T-helper 1 cell treated with Interleukin-12 subunit alpha and Interleukin-12 subunit beta and Interleukin-4 antibody, amounts not matched to agents 30 μg/mL and 1 μg/mL, for 36 hours (primary cell): ENCODE measurements at regions not wholly inside any gene's neighbourhood (a gene's known extent, or its start where the extent isn't known, plus 50 kb on each side); places are given as distances from the start of the nearest gene placed in this dataset.

Source experiments
- H3K27ac Mint-ChIP-seq: one replicate; pipeline ENCODE4 v1.8.0; 2021; ENCODE audit warnings: mild to moderate bottlenecking, mixed read lengths
- H3K27me3 Mint-ChIP-seq: one replicate; pipeline ENCODE4 v1.8.0; 2021; ENCODE audit warnings: low read depth, mixed read lengths
- H3K36me3 Mint-ChIP-seq: one replicate; pipeline ENCODE4 v1.8.0; 2021; ENCODE audit warnings: low read depth, mixed read lengths
- H3K4me1 Mint-ChIP-seq: one replicate; pipeline ENCODE4 v1.8.0; 2021; ENCODE audit warnings: low read depth, mixed read lengths
- H3K4me3 Mint-ChIP-seq: one replicate; pipeline ENCODE4 v1.8.0; 2021; ENCODE audit warnings: mild to moderate bottlenecking, moderate library complexity, mixed read lengths
- H3K9me3 Mint-ChIP-seq: one replicate; pipeline ENCODE4 v1.8.0; 2021; ENCODE audit warnings: mixed read lengths

DNA sequence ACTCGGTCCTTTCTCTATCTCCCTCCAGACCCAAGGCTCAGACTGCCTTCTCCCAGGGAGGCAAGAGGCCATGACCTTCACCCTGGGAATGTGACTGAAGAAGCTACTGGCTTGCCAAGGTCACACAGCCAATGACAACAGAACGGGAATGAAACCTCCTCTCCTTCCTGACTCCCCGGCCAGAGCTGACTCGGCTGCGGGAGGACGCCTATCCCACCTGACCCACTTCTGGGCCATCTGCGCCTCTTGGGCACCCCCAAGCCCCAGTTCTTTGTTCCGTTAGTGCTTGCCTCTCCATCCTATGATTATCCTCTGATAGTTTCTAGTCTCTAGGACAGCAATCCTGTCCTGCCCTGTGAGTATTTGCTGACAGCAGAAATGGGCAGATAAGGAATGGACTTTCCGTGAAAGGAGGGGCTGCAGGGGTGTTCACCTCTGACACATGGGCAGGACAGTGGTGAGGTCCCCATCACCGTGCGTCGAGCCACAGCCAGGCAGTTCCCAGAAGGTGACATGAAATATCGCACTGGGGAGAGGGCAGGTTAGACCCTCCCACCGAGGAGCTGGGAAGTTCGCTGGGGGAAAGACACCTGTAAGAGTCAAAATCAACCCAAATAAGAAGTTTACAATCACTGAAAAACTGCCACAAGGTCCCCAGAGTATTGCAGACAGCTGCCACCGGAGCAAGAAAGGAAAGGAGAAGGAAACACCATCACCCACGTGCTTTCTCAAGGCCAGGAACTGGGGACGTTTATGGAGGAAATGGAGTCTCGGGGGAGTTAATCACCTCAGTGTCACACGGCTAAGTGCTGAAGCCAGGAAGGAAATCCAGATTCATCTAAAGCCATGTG lies 63.0 kb downstream of the INSIG1 start:
- Mint-ChIP-seq H3K9me3 (no peaks in the 10 kb centered on the region), H3K4me3 (no peak overlapping the region), H3K4me1 (peaks cover 3% of the 10 kb centered on the region), H3K27ac (no peak overlapping the region), H3K27me3 (peaks cover 26% of the 10 kb centered on the region), H3K36me3 (no peaks in the 10 kb centered on the region)

GRCh38 chr7:155361346-155361680 lies 63.6 kb downstream of the INSIG1 start:
- no peak overlapping the region for H3K4me3 Mint-ChIP-seq
- peaks cover 26% of the 10 kb centered on the region for H3K27me3 Mint-ChIP-seq
- H3K27ac Mint-ChIP-seq: no peak overlapping the region
- no peaks in the 10 kb centered on the region for H3K36me3 Mint-ChIP-seq
- peaks cover 3% of the 10 kb centered on the region for H3K4me1 Mint-ChIP-seq
- H3K9me3 Mint-ChIP-seq: no peaks in the 10 kb centered on the region

GRCh38 chr7:155361947-155362346 lies 64.3 kb downstream of the INSIG1 start:
- H3K9me3 Mint-ChIP-seq: no peaks in the 10 kb centered on the region
- H3K4me3 Mint-ChIP-seq: no peak overlapping the region
- peaks cover 26% of the 10 kb centered on the region for H3K27me3 Mint-ChIP-seq
- no peaks in the 10 kb centered on the region for H3K36me3 Mint-ChIP-seq
- H3K4me1 Mint-ChIP-seq: peaks cover 2% of the 10 kb centered on the region
- no peak overlapping the region for H3K27ac Mint-ChIP-seq

DNA sequence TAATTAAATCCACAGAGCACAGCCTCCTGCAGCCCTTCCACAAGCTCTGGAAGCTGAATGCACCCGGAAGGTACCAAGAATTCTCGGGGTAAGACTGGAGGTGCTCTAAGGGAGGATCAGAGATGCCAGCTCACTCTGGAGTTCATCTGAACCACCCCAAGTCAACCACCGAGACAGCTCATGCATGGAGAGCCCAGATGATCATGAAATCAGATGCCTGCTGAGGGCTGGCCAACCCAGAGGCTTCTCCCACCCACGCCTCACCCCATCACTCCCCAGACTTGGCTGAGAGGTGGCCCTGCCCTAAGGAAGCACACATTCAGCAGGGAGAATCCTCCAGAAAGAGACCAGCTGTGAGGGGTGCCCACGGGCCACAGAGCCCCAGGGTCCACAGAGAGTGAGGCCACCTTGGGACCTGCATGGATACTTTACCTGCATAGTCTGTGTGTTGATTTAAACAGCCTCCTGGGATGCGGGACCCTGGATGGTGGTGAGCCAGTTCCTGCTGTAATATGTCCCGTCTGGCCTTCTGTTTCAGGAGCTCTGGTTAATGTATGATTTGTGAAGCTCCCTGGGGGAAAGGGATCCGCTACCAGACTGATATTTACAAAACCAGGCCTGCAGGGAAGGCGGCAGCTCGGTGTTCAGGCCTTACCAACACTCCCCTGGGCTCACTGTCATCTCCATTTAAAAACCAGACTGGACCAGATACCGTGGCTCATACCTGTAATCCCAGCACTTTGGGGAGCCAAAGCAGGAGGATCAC lies 64.9 kb downstream of the INSIG1 start:
- Mint-ChIP-seq H3K4me1 (no peaks in the 10 kb centered on the region), H3K27me3 (peaks cover 24% of the 10 kb centered on the region), H3K4me3 (no peak overlapping the region), H3K9me3 (no peaks in the 10 kb centered on the region), H3K36me3 (no peaks in the 10 kb centered on the region), H3K27ac (no peak overlapping the region)

DNA sequence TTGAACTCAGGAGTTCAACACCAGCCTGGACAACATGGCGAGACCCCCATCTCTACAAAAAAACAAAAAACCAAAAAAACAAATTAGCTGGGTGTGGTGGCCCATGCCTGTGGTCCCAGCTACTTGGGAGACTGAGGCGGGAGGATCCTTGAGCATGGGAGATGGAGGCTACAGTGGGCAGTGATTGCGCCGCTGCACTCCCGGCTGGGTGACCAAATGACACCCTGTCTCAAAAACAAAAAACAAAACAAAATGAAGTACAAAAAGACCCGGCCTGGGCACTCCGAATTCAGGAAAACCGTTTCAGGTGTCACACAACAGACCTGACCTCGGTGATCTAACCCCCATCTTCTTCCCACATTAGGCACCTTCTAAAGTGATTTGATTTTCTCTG lies 65.5 kb downstream of the INSIG1 start:
- Mint-ChIP-seq H3K27me3 (peaks cover 24% of the 10 kb centered on the region), H3K27ac (no peak overlapping the region), H3K9me3 (no peaks in the 10 kb centered on the region), H3K36me3 (no peaks in the 10 kb centered on the region), H3K4me3 (no peak overlapping the region), H3K4me1 (no peaks in the 10 kb centered on the region)

- Mint-ChIP-seq H3K9me3 (no peaks in the 10 kb centered on the region), H3K4me1 (no peaks in the 10 kb centered on the region), H3K27ac (no peak overlapping the region), H3K27me3 (peaks cover 27% of the 10 kb centered on the region), H3K4me3 (no peak overlapping the region), H3K36me3 (no peaks in the 10 kb centered on the region)
Measured at GRCh38 chr7:155363852-155364600, 66.3 kb downstream of the INSIG1 start.

- Mint-ChIP-seq H3K9me3 (no peaks in the 10 kb centered on the region), H3K36me3 (no peaks in the 10 kb centered on the region), H3K27me3 (peaks cover 39% of the 10 kb centered on the region), H3K4me3 (no peak overlapping the region), H3K27ac (no peak overlapping the region), H3K4me1 (no peaks in the 10 kb centered on the region)
Measured at GRCh38 chr7:155365146-155365874, 67.6 kb downstream of the INSIG1 start.

- Mint-ChIP-seq H3K27ac (no peak overlapping the region), H3K9me3 (no peaks in the 10 kb centered on the region), H3K36me3 (peaks cover 3% of the 10 kb centered on the region), H3K4me1 (peaks cover 8% of the 10 kb centered on the region), H3K27me3 (peaks cover 55% of the 10 kb centered on the region), H3K4me3 (no peak overlapping the region)
Measured at GRCh38 chr7:155368894-155369600, 71.4 kb downstream of the INSIG1 start.

- Mint-ChIP-seq H3K36me3 (peaks cover 3% of the 10 kb centered on the region), H3K4me3 (no peak overlapping the region), H3K4me1 (peaks cover 10% of the 10 kb centered on the region), H3K27ac (no peak overlapping the region), H3K9me3 (no peaks in the 10 kb centered on the region), H3K27me3 (peaks cover 58% of the 10 kb centered on the region)
Measured at GRCh38 chr7:155369766-155370165, 72.1 kb downstream of the INSIG1 start.

GRCh38 chr7:155371331-155371883 lies 73.7 kb downstream of the INSIG1 start:
- Mint-ChIP-seq H3K4me3 (no peak overlapping the region), H3K27me3 (peaks cover 68% of the 10 kb centered on the region), H3K4me1 (peaks cover 20% of the 10 kb centered on the region), H3K36me3 (peaks cover 3% of the 10 kb centered on the region), H3K27ac (no peak overlapping the region), H3K9me3 (no peaks in the 10 kb centered on the region)

DNA sequence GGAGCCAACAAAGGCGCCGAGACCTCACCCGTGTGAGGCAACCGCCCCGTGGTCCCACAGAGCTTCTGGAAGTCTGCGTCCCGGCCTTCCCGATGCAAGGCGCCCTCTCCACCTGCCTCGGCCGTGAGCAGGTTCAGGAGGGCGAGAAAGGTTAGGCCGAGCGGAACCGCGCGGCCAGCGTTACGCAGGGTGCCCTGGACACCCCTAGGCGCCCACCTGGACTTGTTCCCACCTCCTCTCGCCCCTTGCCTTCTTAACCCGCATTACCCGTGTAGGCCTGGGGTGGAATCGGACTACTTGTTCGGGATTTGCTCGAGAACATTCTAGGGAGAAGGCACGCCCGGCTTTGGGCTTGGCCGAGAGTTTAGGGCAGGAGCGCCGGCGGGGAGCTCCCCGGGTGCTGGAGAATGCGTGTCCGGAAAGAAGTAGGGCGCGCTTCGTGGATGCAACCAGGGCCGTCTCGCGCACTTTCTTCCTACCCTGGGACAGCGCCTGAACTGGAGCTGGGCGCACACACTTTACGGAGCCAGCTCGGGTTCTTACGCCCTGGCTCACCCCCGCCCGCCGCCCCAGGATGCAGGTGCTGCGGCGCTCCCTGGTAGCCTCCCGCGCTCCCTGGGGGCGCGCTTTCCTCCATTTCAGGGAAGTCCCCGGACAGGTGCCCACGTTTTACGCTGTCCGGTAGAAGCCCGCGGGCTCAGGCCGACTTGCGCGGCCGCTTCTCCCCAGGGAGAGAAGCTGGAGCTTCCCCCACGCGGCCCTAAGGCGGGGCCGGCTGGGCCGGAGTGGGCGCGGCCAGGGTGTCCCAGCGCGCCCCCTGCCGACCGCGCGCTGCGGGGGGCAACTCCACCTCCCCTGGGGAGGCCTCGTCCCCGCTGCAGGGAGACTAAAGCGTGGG lies 74.5 kb downstream of the INSIG1 start:
- H3K27ac Mint-ChIP-seq: no peak overlapping the region
- H3K4me1 Mint-ChIP-seq: peaks cover 20% of the 10 kb centered on the region
- H3K4me3 Mint-ChIP-seq: no peak overlapping the region
- peaks cover 3% of the 10 kb centered on the region for H3K36me3 Mint-ChIP-seq
- H3K27me3 Mint-ChIP-seq: peaks cover 75% of the 10 kb centered on the region
- H3K9me3 Mint-ChIP-seq: no peaks in the 10 kb centered on the region

GRCh38 chr7:155372782-155373358 lies 75.2 kb downstream of the INSIG1 start:
- no peaks in the 10 kb centered on the region for H3K9me3 Mint-ChIP-seq
- peaks cover 20% of the 10 kb centered on the region for H3K4me1 Mint-ChIP-seq
- peak overlapping the region; percentile 34 for H3K4me3 Mint-ChIP-seq
- H3K27me3 Mint-ChIP-seq: peaks cover 82% of the 10 kb centered on the region
- peaks cover 3% of the 10 kb centered on the region for H3K36me3 Mint-ChIP-seq
- H3K27ac Mint-ChIP-seq: peak overlapping the region; percentile 63
